ENCODE measurements at regions not wholly inside any gene's neighbourhood (a gene's known extent, or its start where the extent isn't known, plus 50 kb on each side); places are given as distances from the start of the nearest gene placed in this dataset.
"Not testable (repeated sequence)": the region's sequence is repeated elsewhere in the genome, so short reads cannot be mapped to it uniquely, and the experiment has no call there.

DNA sequence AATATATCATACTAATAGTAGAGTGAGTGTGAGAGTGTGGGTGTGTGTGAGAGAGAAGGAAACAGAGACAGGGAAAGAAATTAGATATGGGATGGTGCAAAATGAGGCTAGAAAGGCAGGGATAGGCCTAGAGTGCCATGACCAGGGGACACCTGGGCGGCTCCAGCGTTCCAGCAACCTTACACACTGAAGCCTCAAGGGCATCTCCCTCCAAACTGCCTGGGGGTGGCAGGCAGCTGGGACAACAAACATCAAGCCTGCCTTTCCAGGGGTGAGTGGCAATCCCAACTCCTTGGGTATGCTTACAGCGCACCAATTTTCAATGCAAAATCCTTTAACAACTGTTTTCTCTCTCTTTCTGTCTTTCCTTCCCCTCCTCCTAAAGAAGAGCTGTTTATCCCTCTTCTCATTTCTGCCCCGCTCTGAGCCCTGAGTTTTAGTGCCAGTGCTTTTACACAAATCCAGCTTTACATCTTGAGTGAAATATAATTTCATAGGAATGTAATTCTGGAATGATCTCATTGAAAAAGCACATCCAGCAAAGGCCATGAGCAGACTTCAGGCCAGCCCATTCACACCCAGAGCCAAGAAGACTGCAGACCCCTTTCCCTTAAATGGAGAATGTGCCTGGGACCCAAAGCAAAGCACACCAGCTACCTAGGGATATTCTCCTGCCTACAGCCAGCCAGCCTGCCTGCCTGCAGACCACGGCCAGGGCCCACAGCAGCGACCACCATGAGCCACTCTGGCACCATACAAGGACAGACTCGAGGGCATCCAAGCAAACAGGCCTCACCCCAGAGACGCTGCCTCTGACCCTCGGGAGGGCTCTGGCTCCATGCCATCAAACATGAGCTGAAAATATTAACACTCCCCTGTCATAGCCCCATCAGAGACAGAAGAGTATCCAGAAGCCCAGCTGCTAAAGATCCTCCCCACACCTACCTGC, 90.3 kb downstream of the RPL27A start:
- intact Hi-C loops (cut with micrococcal nuclease) = no loop called here

DNA sequence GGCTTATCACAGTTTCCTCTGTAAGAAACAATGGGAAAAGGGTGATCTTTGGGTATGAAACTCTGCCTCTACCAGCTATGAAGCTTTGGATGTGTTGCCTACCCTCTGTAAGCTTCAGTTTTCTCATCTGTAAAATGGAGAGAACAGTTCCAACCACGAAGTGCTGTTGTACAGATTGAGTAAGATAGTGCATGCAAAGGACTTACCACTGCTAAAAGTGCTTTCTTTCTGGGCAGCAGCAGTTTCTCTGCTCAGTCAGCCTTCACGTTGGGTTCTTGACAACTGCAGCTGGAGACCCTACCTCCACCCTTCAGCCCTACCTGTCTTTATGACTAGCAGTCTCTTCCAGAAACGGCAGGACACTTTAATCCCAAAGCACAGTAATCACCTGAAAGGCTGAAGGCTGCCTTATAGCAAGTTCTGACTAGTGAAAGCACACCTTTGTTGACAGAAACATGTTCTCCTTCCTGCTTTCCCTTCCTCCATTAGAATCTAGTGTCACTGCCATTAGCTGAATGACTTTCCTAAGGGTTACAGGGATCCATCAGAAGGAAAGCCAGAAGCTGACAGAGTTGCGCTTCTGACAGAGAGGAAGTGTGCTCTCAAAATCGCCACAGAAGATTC, 91.4 kb downstream of the RPL27A start:
- intact Hi-C loops (cut with micrococcal nuclease) = no loop called here

DNA sequence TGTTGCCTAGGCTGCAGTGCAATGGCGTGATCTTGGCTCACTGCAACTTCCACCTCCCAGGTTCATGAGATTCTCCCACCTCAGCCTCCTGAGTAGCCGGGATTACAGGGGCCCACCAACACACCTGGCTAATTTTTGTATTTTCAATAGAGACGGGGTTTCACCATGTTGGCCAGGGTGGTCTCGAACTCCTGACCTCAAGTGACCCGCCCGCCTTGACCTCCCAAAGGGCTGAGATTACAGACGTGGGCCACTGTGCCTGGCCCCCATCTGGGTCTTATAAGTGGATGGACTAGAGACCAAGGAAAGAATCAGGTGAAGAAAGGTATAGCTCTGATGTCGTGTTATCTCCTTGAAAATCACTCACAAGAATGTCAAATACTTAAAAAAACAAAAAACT, 92.3 kb downstream of the RPL27A start:
- intact Hi-C loops (cut with micrococcal nuclease) = not testable (repeated sequence)

DNA sequence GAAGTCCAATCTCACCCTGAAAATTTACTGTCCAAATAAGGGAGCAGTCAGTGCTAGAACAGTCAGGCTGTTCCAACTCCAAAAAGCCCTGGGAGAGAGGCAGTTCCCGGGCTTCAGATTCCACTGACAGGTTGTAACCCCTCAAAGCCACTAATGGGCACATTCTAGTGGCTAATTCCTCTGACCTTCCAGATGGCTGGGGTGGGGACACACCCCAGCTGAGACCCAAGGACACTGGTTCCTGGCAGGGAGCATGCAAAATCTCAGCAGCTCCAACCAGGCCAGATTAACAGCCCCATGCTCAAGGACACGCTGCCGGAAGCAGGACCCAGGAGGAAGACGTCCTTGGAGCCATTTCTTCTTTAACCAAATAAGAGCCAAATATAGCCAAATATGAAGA, 92.7 kb downstream of the RPL27A start:
- intact Hi-C loops (cut with micrococcal nuclease) = no loop called here

DNA sequence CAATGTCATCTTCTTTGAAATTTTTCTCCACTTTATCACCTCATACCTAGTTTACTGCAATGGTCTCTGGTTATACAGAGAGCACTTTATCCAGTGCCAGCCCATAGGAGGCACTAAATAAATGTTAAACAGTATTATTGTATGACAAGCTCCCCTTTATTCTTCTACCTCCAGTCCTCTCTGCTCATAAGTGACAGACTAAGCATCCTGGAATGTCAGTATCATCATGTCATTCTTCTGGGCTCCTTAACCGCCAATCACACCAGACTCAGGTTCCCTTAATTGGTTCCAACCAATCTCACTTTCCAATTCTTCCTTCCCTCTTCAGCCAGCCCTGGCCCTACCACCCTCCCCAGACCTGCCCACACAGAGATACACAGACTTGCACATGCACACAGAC, 93.1 kb downstream of the RPL27A start:
- intact Hi-C loops (cut with micrococcal nuclease) = no loop called here

DNA sequence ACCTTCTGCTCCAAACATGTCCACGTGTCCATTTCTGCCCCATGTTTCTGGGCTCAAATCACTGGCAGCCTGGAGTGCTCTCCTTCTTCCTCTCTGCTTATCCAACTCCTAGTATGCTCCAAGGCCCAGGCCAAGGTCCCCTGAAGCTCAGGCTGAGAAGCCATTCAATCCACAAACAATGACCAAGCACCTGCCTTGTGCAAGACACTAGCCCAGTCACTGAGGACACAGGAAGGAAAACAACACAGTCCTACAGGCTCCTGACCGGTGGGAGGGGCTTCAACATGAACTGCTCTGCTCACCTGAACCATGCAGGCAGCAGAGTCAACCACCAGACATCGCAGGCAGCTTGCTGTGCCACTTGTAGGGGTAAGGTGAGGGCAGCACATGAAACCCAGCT, 93.6 kb downstream of the RPL27A start:
- intact Hi-C loops (cut with micrococcal nuclease) = no loop called here

DNA sequence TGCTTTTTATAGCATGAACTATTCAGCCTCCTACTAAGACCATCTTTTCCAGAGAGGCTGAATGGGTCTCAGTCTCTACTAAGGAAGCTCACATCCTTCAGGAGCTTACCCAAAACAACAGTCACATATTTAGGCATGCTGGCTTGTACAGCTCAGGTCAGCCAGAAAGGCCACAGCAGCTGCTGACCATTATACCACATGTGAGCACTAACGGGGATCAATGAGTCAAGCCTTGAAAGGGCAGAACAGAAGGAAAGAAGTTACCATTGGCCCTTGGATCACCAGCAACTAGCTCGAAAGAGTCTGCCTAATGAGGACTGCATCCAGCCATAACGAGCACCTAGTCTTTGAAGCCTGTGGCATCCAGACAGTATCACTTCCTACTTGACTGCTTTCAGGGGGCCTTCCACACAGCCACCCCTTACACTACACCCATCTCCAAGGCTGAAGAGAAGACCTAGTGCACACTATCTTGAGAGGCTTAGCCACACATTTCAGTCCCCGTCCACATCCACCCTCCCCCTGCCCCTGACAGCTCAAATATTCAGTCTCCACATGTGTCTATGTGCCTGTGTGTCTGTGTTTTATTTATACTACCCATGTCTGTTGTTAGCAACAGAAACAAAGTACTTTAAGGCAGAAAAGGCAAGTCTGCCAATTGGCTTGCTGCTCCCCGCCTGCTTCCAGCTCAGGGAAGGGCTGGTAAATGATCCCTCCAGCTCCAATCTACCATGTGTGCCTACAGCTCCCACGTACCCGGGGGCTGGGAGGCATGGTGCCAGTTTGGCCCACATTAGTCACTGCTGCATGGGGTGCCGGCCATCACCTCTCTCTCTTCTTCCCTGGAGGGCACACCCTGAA, 95.5 kb downstream of the RPL27A start:
- intact Hi-C loops (cut with micrococcal nuclease) = no loop called here

DNA sequence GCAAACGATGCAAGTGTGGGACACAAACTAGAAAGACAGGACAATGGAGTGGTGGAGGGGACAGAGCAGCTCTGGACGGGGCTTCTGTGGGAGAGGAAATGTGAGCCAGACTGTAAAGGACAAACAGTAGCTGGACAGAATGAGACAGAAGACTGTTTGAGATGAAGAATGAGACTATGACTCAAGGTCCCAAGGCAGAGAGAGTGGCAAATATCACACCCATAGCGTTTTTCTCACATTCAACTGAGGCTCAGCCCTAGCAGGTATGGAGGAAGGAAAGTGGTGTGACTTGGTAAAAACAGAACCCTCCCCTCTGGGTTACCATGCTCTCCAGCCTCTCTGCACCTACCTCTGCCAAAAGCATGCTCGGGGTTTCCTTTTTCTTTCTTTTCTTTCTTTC, 96.5 kb downstream of the RPL27A start:
- intact Hi-C loops (cut with micrococcal nuclease) = no loop called here

DNA sequence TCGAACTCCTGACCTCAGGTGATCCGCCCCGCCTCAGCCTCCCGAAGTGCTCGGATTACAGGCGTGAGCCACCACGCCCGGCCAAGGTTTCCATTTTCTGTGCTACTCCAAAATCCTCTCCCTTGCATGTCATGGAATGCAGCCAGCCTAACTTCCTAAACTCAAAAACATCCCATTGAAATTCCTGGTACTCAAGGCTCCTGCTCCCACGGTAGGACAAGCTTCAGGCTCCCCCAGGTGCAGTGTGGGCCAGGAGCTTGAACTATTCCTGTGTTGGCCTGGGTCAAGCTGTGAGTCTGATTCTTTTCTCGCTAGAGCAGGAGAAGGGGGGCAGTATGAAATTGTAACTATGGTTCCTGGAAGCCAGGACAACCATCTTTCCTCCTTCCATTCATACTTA, 97.1 kb downstream of the RPL27A start:
- intact Hi-C loops (cut with micrococcal nuclease) = no loop called here

DNA sequence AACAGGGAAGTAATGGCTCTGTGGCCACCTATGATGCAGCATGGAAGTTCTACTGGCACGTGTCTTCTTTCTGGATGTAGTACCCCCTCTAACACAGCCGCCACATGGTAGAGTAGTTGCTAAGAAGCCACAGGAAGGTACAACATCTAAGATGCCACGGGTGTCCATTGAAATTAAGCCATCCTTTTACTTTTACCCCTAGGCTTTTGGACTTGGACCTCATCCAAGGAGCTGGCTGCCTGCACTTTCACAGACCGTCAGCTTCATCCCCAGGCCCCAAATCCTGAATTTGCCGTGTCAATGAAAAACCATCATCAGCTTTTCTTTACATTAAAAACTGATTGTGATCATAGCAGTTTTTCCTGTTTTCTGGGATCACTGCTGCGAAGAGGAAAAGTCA, 102.4 kb downstream of the RPL27A start:
- intact Hi-C loops (cut with micrococcal nuclease) = no loop called here

DNA sequence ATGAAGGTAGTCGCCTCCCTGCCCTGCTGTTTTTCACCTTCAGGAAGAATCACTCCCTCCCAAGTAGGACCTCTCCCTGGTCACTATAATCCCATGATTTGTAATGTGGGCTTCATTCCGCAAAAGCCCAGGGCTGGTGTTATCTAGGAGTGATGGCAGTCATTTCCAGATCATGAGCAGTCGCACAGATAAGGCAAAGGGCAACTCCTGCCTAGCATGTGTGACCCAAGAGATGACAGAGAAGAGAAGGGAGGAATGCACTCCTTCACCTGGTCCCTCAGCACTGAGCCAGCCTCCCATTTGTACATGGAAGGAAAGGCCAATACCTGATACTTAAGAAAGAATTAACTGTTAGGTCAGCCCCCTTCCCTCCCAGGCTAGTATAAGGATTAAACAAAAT, 102.9 kb downstream of the RPL27A start:
- intact Hi-C loops (cut with micrococcal nuclease) = no loop called here

DNA sequence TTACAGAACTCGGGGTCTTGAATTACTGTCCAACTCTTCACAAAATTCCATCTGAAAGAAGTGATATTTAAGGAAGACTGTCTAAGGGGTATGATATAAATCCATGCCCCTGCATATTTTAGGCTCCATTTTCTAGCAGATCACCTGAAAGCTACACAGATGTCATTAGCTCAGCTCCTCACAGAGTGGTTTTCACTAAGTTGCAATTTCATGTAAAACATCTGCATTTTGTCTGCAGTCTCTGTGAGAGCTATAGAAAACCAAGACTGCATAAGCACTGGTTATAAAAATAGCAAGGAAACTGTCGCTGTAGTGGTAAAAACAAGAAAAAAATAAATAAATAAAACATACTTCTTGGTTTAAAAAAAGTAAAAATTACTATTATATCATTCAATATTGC, 103.4 kb downstream of the RPL27A start:
- intact Hi-C loops (cut with micrococcal nuclease) = no loop called here

DNA sequence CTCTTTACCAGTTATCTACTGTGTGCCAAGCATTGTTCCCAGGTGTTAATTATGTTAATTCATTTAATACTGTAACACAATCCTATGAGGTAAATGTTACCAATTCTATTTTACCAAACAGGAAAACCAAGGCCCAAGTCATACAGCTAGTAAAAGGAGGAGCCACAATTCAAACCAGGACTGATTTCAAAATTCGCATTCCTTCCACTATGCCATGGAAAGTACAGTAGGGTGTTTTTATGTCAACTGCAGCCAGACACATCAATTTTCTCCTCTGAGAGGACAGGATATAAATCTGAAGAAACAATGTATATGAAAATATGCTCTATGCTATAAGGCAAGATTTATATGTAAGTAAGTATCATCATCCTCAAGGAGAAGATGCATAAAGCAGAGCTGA, 104.3 kb downstream of the RPL27A start:
- intact Hi-C loops (cut with micrococcal nuclease) = no loop called here

DNA sequence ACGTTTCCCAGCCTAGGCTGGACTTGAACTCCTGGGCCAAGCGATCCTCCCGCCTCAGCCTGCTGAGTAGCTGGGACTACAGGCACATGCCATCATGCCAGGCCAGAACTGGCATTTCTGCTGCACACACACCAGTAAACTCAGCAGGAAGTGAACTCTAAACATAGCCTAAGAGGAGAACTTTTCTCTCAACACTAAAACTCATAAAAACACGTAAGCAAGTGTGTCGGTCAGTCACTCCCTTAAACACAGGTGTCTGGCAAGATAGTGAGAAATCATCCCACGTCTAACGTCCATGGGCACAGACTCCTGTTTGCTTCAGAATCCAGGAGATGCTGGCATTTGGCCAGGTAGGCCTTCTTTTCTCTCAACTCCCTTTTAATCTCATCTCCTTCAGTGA, 104.8 kb downstream of the RPL27A start:
- intact Hi-C loops (cut with micrococcal nuclease) = no loop called here

DNA sequence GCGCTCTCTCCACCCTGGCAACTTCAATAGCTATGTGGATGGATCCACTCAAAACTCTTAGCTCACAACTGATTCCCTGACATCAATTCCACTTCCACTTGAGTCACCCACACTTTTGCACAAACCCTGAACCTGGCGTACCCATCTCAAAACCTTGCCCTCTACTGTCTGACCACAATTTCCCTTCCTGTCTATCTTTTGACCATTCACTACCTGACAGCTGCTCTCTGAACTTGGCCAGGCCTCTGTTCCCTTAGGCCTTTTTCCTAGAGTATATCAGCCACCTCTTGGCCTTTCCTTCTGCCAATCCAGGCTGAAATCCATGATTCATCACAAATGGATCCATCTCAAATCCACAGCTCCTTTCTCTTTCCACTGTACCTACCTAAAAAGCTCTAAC, 106.0 kb downstream of the RPL27A start:
- intact Hi-C loops (cut with micrococcal nuclease) = no loop called here

DNA sequence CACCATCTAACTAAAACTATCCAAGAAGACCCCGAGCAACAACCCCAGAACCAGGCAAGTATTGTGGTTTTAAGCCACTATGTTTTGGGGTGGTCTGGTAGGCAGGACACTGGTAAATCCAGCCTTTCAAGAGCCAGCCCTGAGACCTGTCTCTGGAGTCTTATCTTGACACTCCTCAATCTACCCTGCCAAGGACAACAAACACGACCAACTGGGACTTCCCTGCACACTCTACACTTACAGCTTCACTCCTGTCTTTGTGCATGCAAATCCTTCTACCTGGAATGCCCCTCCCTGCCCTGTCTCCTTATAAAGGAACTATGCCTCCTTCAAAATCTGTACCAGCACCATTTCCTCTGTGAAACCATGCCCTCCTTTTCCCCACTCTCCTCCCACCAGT, 107.3 kb downstream of the RPL27A start:
- intact Hi-C loops (cut with micrococcal nuclease) = no loop called here

DNA sequence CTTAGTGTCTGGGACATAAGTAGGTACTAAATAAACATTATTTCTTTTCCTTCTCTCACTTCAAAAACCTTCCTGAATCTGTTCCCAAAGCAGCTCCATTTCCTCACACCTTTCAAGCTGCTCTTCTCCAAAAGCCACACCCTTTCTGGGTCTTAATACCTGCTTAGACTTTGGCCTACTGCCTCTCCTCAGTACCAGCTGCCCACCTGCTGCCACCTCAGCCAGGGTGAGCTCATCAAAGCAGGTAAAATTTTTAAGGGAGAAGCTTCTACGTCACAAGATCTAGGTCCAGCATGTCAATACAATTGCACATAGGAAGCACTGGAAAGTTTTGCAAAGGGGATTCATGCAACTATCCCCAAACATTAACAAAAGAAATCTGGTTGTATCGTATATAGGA, 108.4 kb downstream of the RPL27A start:
- intact Hi-C loops (cut with micrococcal nuclease) = no loop called here

DNA sequence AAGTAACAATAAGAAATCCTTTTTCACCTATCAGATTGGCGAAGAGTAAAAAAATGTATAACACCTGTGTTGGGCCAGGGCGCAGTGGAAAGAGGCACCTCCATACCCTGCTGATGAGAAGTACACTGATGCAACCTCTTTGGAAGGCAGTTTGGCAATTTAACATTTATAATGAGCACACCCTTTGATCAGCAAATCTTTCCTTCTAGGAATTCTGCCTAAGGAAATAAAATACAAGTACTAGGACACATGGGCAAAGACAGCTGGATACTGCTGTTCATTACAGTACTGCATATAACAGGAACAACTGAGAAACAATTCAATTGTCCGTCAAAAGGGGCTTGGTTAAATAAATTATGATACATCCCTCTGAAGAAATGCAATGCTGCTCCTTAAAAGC, 110.1 kb downstream of the RPL27A start:
- intact Hi-C loops (cut with micrococcal nuclease) = no loop called here

DNA sequence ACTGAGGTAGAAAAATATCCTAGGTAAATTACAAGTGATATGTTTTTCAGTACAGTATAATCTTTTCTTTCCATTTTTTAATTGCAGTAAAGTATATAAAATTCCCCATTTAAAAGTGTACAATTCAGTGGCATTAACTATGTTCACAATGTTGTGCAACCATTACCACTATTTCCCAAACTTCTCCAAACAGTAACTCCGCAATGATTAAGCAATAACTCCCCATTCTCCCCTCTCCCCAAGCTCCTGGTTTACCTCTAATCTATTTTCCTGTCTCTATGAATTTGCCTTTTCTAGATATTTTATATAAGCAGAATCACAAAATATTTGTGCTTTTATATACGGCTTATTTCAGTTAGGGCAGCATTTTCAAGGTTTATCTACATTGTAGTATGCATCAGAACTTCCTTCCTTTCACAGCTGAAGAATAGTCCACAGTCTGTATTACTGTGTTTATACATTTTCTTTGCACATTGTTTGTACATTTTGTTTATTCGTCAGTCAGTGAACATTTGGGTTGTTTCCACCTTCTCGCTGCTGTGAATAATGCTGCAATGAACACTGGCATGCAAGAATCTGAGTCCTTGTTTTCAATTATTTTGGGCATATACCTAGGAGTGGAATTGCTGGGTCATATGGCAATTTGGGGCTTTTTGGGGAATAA, 110.7 kb downstream of the RPL27A start:
- intact Hi-C loops (cut with micrococcal nuclease) = no loop called here

DNA sequence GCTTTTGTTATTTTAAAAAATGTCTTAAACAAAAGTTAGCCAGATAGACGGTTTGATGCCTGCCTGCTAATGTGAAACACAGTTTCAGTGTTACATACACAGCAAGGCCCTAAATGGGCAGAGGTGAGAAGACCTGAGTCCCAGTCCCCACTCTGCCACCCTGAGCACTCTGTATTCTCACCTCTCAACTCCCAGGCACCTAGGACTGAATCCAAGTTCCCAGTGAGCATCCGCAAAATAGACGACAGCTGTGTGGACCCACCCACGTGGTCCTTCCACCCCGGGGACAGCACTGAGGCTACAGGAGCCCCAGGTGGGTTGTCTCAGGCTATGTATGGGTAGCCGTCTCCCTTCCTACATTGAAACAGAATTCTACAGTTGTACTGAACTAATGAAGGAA, 111.5 kb downstream of the RPL27A start:
- intact Hi-C loops (cut with micrococcal nuclease) = no loop called here

DNA sequence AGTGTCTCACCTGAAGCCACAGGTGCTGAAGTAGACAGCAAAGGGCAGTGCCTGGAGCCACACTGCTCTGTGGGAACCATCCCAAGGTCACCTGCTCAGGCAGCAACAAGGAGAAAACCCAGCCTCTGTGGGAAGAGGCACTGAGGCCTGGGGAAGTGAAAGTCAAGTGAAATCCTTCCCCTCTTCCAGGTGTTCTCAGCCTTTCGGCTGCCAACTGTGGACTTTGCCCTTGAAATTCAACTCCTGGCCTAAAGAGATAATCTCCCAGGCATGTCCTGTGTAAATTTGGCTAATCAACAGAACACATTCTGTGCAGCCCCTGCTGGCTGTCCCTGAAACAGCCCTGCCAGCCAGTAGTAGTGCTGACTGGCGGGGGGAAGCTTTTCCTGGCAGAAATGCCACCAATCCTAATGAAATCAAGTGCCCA, 112.1 kb downstream of the RPL27A start:
- intact Hi-C loops (cut with micrococcal nuclease) = no loop called here
